A673 (cell line): ENCODE measurements at regions not wholly inside any gene's neighbourhood (a gene's known extent, or its start where the extent isn't known, plus 50 kb on each side); places are given as distances from the start of the nearest gene placed in this dataset.

Experiments used
- BruUV-seq: library from RNA; stranded (reverse); fragments of 400-500 nt; replicated peaks from 2 replicates; lab custom pipeline; 2021; lab: Mats Ljungman, UMichigan
- CTCF ChIA-PET: fragments of 300-600 bp; sonication (Branson Sonifier 250); formaldehyde crosslinking; loops from one replicate; lab custom pipeline; 2022; ENCODE audit warnings: antibody characterized with exemption; lab: Charles Lee
- POLR2A ChIA-PET: fragments of 300-600 bp; sonication (Branson Sonifier 250); formaldehyde crosslinking; loops from one replicate; lab custom pipeline; 2022; ENCODE audit warnings: antibody characterized with exemption; ENCODE audit not compliant: low non-redundant PET; lab: Charles Lee
- DNase-seq: peaks from one replicate; pipeline ENCODE4 v3.0.0-alpha.2; 2015; ENCODE audit warnings: low spot score
- H3K27ac ChIP-seq: fragments of 200-600 bp; sonication (generic); 2 replicates; pipeline ENCODE4 v1.5.1; 2016; ENCODE audit warnings: mixed run types, low read depth, mild to moderate bottlenecking, mixed read lengths, antibody characterized with exemption, low read length; ENCODE audit not compliant: poor library complexity, severe bottlenecking
- H3K27me3 ChIP-seq: fragments of 200-600 bp; sonication (generic); replicated peaks from 2 replicates; pipeline ENCODE4 v1.6.1; 2017; ENCODE audit warnings: mixed run types, low read depth, mild to moderate bottlenecking, mixed read lengths, antibody characterized with exemption, low read length; ENCODE audit not compliant: insufficient read depth, poor library complexity
- H3K36me3 ChIP-seq: fragments of 200-600 bp; sonication (generic); 2 replicates; pipeline ENCODE4 v1.6.1; 2016; ENCODE audit warnings: mixed run types, mild to moderate bottlenecking, mixed read lengths, antibody characterized with exemption, low read length; ENCODE audit not compliant: insufficient read depth, poor library complexity, severe bottlenecking
- H3K4me1 ChIP-seq: fragments of 200-600 bp; sonication (generic); 2 replicates; pipeline ENCODE4 v1.6.1; 2017; ENCODE audit warnings: mixed run types, mild to moderate bottlenecking, mixed read lengths, antibody characterized with exemption, low read length; ENCODE audit not compliant: insufficient read depth, poor library complexity, severe bottlenecking
- H3K4me3 ChIP-seq: fragments of 200-600 bp; sonication (generic); 2 replicates; pipeline ENCODE4 v1.5.1; 2016; ENCODE audit warnings: low read depth, mixed run types, mild to moderate bottlenecking, mixed read lengths, low read length; ENCODE audit not compliant: poor library complexity, severe bottlenecking
- H3K9me3 ChIP-seq: fragments of 200-600 bp; sonication (generic); 2 replicates; pipeline ENCODE4 v1.6.1; 2016; ENCODE audit warnings: mixed run types, low read depth, mild to moderate bottlenecking, mixed read lengths, antibody characterized with exemption, low read length; ENCODE audit not compliant: poor library complexity, severe bottlenecking
- EZH2 ChIP-seq: fragments of 200-600 bp; sonication (generic); IDR thresholded peaks from 2 replicates; pipeline ENCODE4 v1.6.1; 2017; ENCODE audit warnings: borderline replicate concordance, low read depth, mild to moderate bottlenecking, mixed read lengths, antibody characterized with exemption, low read length; ENCODE audit not compliant: poor library complexity, severe bottlenecking
- intact Hi-C: fragments of 100-400 bp; cut with micrococcal nuclease; formaldehyde crosslinking; loops from one replicate; pipeline ENCODE4 v1.10.0; 2022; ENCODE audit not compliant: unreplicated experiment
- TF ChIP-seq, protein P1 (sequence below): fragments of 300-800, 200-600 bp; sonication (generic); conservative IDR thresholded peaks from 2 replicates; pipeline ENCODE4 v1.5.1; 2017; ENCODE audit warnings: low read depth, mild to moderate bottlenecking, antibody characterized with exemption, low read length, moderate library complexity, mixed read lengths

DNA sequence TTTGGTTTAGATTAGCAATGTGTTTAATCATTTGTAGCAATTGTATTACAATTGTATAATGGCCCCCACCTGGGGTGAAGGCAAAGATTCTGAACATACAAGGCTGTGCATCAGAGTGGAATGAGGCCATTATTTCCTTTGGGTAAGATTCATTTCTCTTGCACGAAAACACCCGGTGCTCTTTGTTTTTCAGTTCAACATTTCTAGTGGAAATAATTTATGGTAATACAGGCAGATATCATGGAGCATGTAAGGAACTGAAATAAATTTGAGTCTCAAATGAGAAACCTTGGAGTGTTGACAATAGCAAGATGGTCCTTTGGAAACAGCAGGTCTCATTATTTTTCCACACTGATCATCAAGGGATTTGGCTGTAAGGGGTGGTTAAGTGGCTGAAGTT is 475.9 kb downstream of the GABRG2 start:
- no TSS peak for BruUV-seq
- intact Hi-C loops, result no loop called here

DNA sequence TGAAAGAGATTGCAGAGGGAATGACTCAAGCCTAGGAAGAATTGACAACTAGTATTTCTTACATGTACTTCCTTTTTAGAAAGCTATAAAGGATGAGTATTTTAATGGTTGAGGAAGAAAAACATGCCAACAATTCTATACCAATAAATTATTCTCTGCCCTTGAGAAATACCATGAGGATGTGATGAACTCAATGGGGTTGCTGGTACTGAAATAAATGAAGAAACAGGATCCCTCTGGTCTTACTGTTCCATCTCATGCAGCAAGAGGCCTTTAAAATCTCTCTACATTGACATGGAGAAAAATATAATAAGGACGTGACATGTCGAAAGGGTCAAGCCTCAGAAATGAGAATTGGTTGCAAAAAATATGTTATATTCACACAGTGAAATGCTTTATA is 477.3 kb downstream of the GABRG2 start:
- no peaks in the 10 kb centered on the region for H3K27me3 ChIP-seq
- ChIA-PET CTCF (no interaction called here), POLR2A (no interaction called here)
- TF ChIP-seq, protein P1, sequence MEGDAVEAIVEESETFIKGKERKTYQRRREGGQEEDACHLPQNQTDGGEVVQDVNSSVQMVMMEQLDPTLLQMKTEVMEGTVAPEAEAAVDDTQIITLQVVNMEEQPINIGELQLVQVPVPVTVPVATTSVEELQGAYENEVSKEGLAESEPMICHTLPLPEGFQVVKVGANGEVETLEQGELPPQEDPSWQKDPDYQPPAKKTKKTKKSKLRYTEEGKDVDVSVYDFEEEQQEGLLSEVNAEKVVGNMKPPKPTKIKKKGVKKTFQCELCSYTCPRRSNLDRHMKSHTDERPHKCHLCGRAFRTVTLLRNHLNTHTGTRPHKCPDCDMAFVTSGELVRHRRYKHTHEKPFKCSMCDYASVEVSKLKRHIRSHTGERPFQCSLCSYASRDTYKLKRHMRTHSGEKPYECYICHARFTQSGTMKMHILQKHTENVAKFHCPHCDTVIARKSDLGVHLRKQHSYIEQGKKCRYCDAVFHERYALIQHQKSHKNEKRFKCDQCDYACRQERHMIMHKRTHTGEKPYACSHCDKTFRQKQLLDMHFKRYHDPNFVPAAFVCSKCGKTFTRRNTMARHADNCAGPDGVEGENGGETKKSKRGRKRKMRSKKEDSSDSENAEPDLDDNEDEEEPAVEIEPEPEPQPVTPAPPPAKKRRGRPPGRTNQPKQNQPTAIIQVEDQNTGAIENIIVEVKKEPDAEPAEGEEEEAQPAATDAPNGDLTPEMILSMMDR, result no peak
- no peak for TF ChIP-seq EZH2
- no TSS peak for BruUV-seq
- H3K36me3 ChIP-seq, result no peaks in the 10 kb centered on the region
- no peak for DNase-seq
- H3K27ac ChIP-seq, result no peak overlapping the region
- H3K4me1 ChIP-seq, result no peaks in the 10 kb centered on the region
- no peak overlapping the region for H3K4me3 ChIP-seq
- intact Hi-C loops, result no loop called here
- no peaks in the 10 kb centered on the region for H3K9me3 ChIP-seq

More for the DNA sequence above, 475.9 kb downstream of the GABRG2 start:
- TF ChIP-seq, protein P1, result no peak
- TF ChIP-seq EZH2, result no peak
- no peaks in the 10 kb centered on the region for H3K36me3 ChIP-seq
- ChIA-PET CTCF (no interaction called here), POLR2A (no interaction called here)
- no peak overlapping the region for H3K27ac ChIP-seq
- DNase-seq, result no peak
- no peaks in the 10 kb centered on the region for H3K9me3 ChIP-seq
- H3K4me1 ChIP-seq, result no peaks in the 10 kb centered on the region
- no peak overlapping the region for H3K4me3 ChIP-seq
- no peaks in the 10 kb centered on the region for H3K27me3 ChIP-seq

DNA sequence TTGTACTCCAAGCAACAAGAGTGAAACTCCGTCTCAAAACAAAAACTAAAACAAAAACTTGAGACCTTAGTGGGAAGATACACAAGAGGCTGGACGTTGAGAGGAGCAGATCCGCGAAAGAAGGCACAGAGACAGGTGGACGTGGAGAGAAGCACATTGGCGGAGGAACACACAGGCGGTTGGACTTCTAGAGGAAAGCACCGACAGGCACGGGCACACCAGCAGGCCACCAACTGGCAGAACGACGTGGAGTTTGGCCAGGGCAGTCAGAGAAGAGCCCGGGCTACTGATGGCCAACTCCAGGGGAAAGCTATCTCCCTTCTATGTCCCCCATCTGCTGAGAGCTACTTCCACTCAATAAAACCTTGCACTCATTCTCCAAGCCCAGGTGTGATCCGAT is 482.7 kb downstream of the GABRG2 start:
- no peak for TF ChIP-seq EZH2
- TF ChIP-seq, protein P1, result no peak
- Histone ChIP-seq H3K27me3 (no peaks in the 10 kb centered on the region), H3K27ac (no peak overlapping the region), H3K9me3 (no peaks in the 10 kb centered on the region), H3K4me3 (no peak overlapping the region), H3K36me3 (no peaks in the 10 kb centered on the region), H3K4me1 (no peaks in the 10 kb centered on the region)
- intact Hi-C loops, result no loop called here
- ChIA-PET CTCF (no interaction called here), POLR2A (no interaction called here)
- BruUV-seq, result no TSS peak
- no peak for DNase-seq
